ENCODE measurements at regions not wholly inside any gene's neighbourhood (a gene's known extent, or its start where the extent isn't known, plus 50 kb on each side); places are given as distances from the start of the nearest gene placed in this dataset.

GRCh38 chr6:71490876-71491275 is 202.3 kb downstream of the OGFRL1 start:
- no peaks in the 10 kb centered on the region for H3K79me2 ChIP-seq (ENCODE audit: control insufficient read depth, insufficient read depth, low read length)
- intact Hi-C loops (cut with micrococcal nuclease) = no loop called here
- H3K9ac ChIP-seq (replicated peaks; ENCODE audit: extremely low read depth, insufficient read depth, low read length) = no peak overlapping the region
- peaks cover 22% of the 10 kb centered on the region for H3K4me1 ChIP-seq (ENCODE audit: control insufficient read depth, extremely low read depth, insufficient read depth, low read length)
- no peak overlapping the region for H2AFZ ChIP-seq (ENCODE audit: low read depth, low read length)
- FAIRE-seq = no peak
- dilution Hi-C loops (cut with MboI; ENCODE audit: extremely low pct_ligation_motif_present, low sequenced_read_pairs) = no loop called here
- H3K9me1 ChIP-seq (replicated peaks; ENCODE audit: control insufficient read depth, extremely low read depth, insufficient read depth, low read length) = no peaks in the 10 kb centered on the region
- H3K36me3 ChIP-seq (ENCODE audit: control insufficient read depth in 2 of 2, extremely low read depth in 1 of 2, insufficient read depth in 2 of 2, low read length in 2 of 2) = no peaks in the 10 kb centered on the region
- H3K27ac ChIP-seq (ENCODE audit: insufficient read depth, low read depth, low read length) = no peak overlapping the region
- no peak for DNase-seq (ENCODE audit: low read depth, low spot score)
- H3K9me3 ChIP-seq (replicated peaks; ENCODE audit: control insufficient read depth, insufficient read depth, low read length) = no peaks in the 10 kb centered on the region
- H4K20me1 ChIP-seq (replicated peaks; ENCODE audit: control insufficient read depth, extremely low read depth, insufficient read depth, low read length) = no peaks in the 10 kb centered on the region
- no peak overlapping the region for H3K4me3 ChIP-seq (replicated peaks in 1 of 3; ENCODE audit: insufficient read depth in 1 of 3, low read depth in 1 of 3, low read length in 3 of 3)
- no TSS peak for BruUV-seq (replicated peaks)
- POLR2A ChIA-PET = no interaction called here
- TF ChIP-seq EZH2 (IDR thresholded peaks at IDR 0.05; ENCODE audit: borderline replicate concordance, low read depth, low read length, severe bottlenecking) (no peak), GATA2 (IDR thresholded peaks at IDR 0.05; ENCODE audit: insufficient read depth, insufficient read length, low read depth, low read length) (no peak), MYC (IDR thresholded peaks at IDR 0.05; ENCODE audit: low read depth, low read length) (no peak), POLR2A (IDR thresholded peaks at IDR 0.05; ENCODE audit: low read depth, low read length) (no peak), JUN (IDR thresholded peaks at IDR 0.05; ENCODE audit: borderline replicate concordance, insufficient read depth, insufficient read length, low read depth) (no peak), MAX (IDR thresholded peaks at IDR 0.05; ENCODE audit: insufficient read depth, insufficient read length) (no peak), POLR2AphosphoS5 (IDR thresholded peaks at IDR 0.05; ENCODE audit: insufficient read depth, low read depth, low read length) (no peak), CTCF (IDR thresholded peaks at IDR 0.05; ENCODE audit: extremely low read depth in 1 of 2, insufficient read depth in 1 of 2, low read depth in 1 of 2, low read length in 2 of 2) (no peak), FOS (IDR thresholded peaks at IDR 0.05; ENCODE audit: borderline replicate concordance, insufficient read depth, low read length) (no peak)
- H3K27me3 ChIP-seq (ENCODE audit: control insufficient read depth in 2 of 2, insufficient read depth in 2 of 2, low read length in 2 of 2) = no peaks in the 10 kb centered on the region
- CTCF ChIA-PET = interaction anchor here (1.2 to 1.5 kb wide), 3 partner anchors 8 to 300 kb away, joined by 3 to 6 read pairs (median 4); no protein-coding TSS in a partner anchor
- H3K4me2 ChIP-seq (ENCODE audit: insufficient read depth, low read length) = no peak overlapping the region
